Ovary (tissue), 7 donors: ENCODE measurements at regions not wholly inside any gene's neighbourhood (a gene's known extent, or its start where the extent isn't known, plus 50 kb on each side); places are given as distances from the start of the nearest gene placed in this dataset.

ENCODE experiments used
- DNase-seq, 5 donors: peaks; one replicate each; pipeline ENCODE4 v3.0.0-alpha.2; 2019 to 2020
- H3K27ac ChIP-seq, 2 donors: fragments of 200-600 bp; one replicate each; pipeline versions ENCODE4 v1.5.1 to v1.8.0; 2019 to 2022
- H3K27me3 ChIP-seq: fragments of 200-600 bp; one replicate; pipeline ENCODE4 v1.8.0; 2022
- H3K36me3 ChIP-seq: fragments of 200-600 bp; sonication (generic); one replicate; pipeline ENCODE4 v1.5.1; 2019
- H3K4me1 ChIP-seq: one replicate; pipeline ENCODE4 v1.8.1; 2013; ENCODE audit warnings: mild to moderate bottlenecking, moderate library complexity; ENCODE audit not compliant: insufficient read depth
- H3K4me3 ChIP-seq: fragments of 200-600 bp; sonication (generic); one replicate; pipeline ENCODE4 v1.5.1; 2017
- H3K9me3 ChIP-seq, 2 donors: fragments of 200-600 bp in 1 of 2; sonication (generic) in 1 of 2; one replicate each; pipeline versions ENCODE4 v1.5.1 to v1.8.1; 2013 to 2019; ENCODE audit warnings: mild to moderate bottlenecking in 1 of 2, moderate library complexity in 1 of 2
- CTCF ChIP-seq, 3 donors: fragments of 450-650 bp in 2 of 3; fragments of 200-600 bp in 1 of 3; IDR thresholded peaks; one replicate each; pipeline versions ENCODE4 v1.5.1 to v1.8.0; 2016 to 2022; ENCODE audit warnings: antibody characterized with exemption in 3 of 3, mild to moderate bottlenecking in 1 of 3
- EP300 ChIP-seq: sonication (generic); formaldehyde crosslinking; IDR thresholded peaks from one replicate; pipeline ENCODE4 v1.6.1; 2017; ENCODE audit warnings: antibody characterized with exemption
- POLR2A ChIP-seq: fragments of 450-650 bp; IDR thresholded peaks from one replicate; pipeline ENCODE4 v1.6.1; 2017; ENCODE audit warnings: antibody characterized with exemption, mild to moderate bottlenecking, moderate library complexity
- WGBS, 3 donors: extraction: QIAGEN DNeasy Blood & Tissue Kit in 1 of 3; methylation state at CpG; one replicate each; pipeline versions ENCODE4 v1.1.5 to v1.1.7; 2013 to 2017; 5-methylcytosine and 5-hydroxymethylcytosine counted together
- intact Hi-C, 4 donors: fragments of 100-400 bp; cut with DNase I; formaldehyde crosslinking; loops; one replicate each; pipeline versions ENCODE4 v1.11.0 to v1.15.1; 2022 to 2023
- donor health status: DM: no; HTN: no; CAD: no; lungs with moderate emphysema.
- donor health status: DM: no; HTN: no; CAD: no.
- donor health status: Bipolar disorder and iron deficiency.
- donor health status: DM: no; HTN: no; CAD: no.
- donor health status: DM: yes; HTN: yes; CAD: no.

GRCh38 chr2:6764968-6765723 lies 100.6 kb downstream of the CMPK2 start:
- no peaks in the 10 kb centered on the region for H3K9me3 ChIP-seq
- no peak overlapping the region for H3K27ac ChIP-seq
- WGBS, 3 donors, result 88 to 91% (median 90%) methylated on average over 9 of the region's 9 CpGs
- H3K36me3 ChIP-seq, result no peaks in the 10 kb centered on the region
- no peak for TF ChIP-seq POLR2A
- no peak for TF ChIP-seq CTCF (IDR thresholded peaks at IDR 0.05)
- no peak for TF ChIP-seq EP300
- H3K27me3 ChIP-seq, result no peaks in the 10 kb centered on the region
- H3K4me1 ChIP-seq, result no peaks in the 10 kb centered on the region
- no peak overlapping the region for H3K4me3 ChIP-seq
- intact Hi-C loops, result no loop called here
- DNase-seq, result no peak

GRCh38 chr2:6769346-6769745 lies 96.4 kb downstream of the CMPK2 start:
- no peak overlapping the region for H3K4me3 ChIP-seq
- H3K4me1 ChIP-seq, result no peaks in the 10 kb centered on the region
- H3K9me3 ChIP-seq, result no peaks in the 10 kb centered on the region
- DNase-seq, result no peak
- no peaks in the 10 kb centered on the region for H3K27me3 ChIP-seq
- intact Hi-C loops, result no loop called here
- H3K27ac ChIP-seq, result no peak overlapping the region
- TF ChIP-seq EP300 (no peak), CTCF (IDR thresholded peaks at IDR 0.05) (no peak), POLR2A (no peak)
- H3K36me3 ChIP-seq, result no peaks in the 10 kb centered on the region

- Histone ChIP-seq H3K27ac (no peak overlapping the region), H3K4me1 (no peaks in the 10 kb centered on the region), H3K27me3 (no peaks in the 10 kb centered on the region), H3K9me3 (no peaks in the 10 kb centered on the region), H3K36me3 (no peaks in the 10 kb centered on the region), H3K4me3 (no peak overlapping the region)
- TF ChIP-seq POLR2A, result no peak
- no peak for TF ChIP-seq EP300
- no peak for TF ChIP-seq CTCF (IDR thresholded peaks at IDR 0.05)
- WGBS, 3 donors, result 80 to 85% (median 82%) methylated on average over 16 of the region's 16 CpGs
- no peak for DNase-seq
- intact Hi-C loops, result no loop called here
Measured at GRCh38 chr2:6770006-6770405, 95.7 kb downstream of the CMPK2 start.

- Histone ChIP-seq H3K9me3 (no peaks in the 10 kb centered on the region), H3K27ac (no peak overlapping the region), H3K36me3 (no peaks in the 10 kb centered on the region), H3K27me3 (no peaks in the 10 kb centered on the region), H3K4me1 (no peaks in the 10 kb centered on the region), H3K4me3 (no peak overlapping the region)
- intact Hi-C loops, result no loop called here
- WGBS, 3 donors, result 45 to 54% (median 48%) methylated on average over 19 of the region's 19 CpGs
- no peak for DNase-seq
- TF ChIP-seq EP300, result no peak
- TF ChIP-seq CTCF (IDR thresholded peaks at IDR 0.05), result no peak
- TF ChIP-seq POLR2A, result no peak
Measured at GRCh38 chr2:6771634-6772611, 93.8 kb downstream of the CMPK2 start.
